Cerebellar cortex (tissue), 1 donor: ENCODE measurements at regions not wholly inside any gene's neighbourhood (a gene's known extent, or its start where the extent isn't known, plus 50 kb on each side); places are given as distances from the start of the nearest gene placed in this dataset.
A peak's percentile ranks its signal among the peaks of the same experiment; 100 is the strongest.
"Not testable (repeated sequence)": the region's sequence is repeated elsewhere in the genome, so short reads cannot be mapped to it uniquely, and the experiment has no call there.

ENCODE experiments used
- DNase-seq: peaks from one replicate; pipeline ENCODE4 v3.0.0-alpha.2; 2015; ENCODE audit warnings: low spot score

DNA sequence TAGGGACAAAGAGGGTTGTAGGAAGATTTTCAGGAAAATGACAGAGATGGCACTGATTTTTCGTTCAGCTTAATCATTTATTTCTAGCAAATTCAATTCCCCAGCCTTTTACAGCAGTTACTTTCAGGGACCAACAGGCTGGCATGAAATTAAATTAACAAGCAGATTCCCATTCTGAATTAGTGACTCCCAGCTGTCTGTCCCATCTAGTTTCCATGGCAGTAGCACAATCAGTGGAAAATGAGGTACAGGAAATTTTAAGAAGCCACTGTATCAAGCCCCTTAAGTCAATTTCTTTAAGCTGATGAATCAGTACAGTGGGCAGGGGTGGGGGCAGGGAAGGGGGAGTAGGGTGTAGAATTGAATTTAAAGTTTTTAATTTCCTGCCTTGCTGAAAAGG, 121.1 kb upstream of the TEX13C start:
- DNase-seq = peak; percentile 42

DNA sequence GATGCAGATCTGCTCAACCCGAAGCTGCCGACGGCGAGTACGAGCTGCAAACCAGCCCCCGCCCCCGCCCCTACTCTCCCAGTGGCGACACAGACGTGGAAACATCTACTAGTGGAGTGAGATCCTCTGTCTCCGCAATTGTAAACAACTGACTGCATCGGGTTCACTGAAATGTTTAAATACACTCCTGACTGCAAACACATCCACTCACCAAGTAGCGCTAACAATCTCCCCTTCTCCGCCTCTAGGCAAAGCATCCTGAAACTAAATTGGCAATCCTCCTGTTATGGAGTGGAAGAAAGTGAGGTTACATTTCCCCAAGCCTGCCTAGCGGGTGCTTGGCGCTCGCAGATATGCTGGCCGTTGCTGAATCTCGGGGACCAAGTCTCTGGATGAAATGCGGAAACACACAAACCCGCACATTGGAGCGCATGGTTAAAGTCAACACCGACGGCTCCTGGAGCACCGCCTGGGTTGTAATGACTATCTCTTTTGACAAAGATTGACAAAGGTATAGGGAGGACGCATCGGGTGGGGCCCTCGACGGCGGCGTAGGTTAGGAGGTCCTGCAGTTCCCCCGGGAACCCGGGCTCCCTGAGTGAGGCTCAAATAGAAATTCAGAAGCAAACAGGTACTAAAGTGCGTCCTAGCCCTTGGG, 117.0 kb upstream of the TEX13C start:
- DNase-seq = peak; percentile 38

- DNase-seq = no peak
Measured at GRCh38 chrX:125203365-125203736, 116.3 kb upstream of the TEX13C start.

GRCh38 chrX:125203737-125204578, 115.7 kb upstream of the TEX13C start:
- peak; percentile 81 for DNase-seq

DNA sequence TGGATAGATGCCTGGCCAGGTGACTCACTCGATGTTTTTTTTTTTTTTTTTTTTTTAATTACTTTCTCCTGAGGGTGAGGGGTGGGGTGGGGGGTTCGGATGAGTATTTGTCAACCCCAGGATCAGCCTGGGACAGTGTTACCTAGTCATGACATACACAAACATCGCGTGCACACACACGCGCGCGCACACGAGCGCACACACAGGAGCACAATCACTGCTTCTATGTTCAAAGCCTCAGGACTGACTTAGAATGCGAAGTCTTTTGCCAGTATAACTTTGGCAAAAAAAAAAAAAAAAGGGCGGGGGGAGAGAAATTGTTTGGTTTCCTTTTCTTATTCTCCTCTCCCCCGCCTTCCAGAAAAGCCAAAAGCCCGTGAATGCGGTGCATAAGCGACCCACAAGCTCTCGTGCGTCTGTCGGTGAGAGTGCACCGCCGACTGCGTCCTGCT, 115.0 kb upstream of the TEX13C start:
- no peak for DNase-seq

GRCh38 chrX:125205133-125205917, 114.3 kb upstream of the TEX13C start:
- DNase-seq = peak; percentile 64

DNA sequence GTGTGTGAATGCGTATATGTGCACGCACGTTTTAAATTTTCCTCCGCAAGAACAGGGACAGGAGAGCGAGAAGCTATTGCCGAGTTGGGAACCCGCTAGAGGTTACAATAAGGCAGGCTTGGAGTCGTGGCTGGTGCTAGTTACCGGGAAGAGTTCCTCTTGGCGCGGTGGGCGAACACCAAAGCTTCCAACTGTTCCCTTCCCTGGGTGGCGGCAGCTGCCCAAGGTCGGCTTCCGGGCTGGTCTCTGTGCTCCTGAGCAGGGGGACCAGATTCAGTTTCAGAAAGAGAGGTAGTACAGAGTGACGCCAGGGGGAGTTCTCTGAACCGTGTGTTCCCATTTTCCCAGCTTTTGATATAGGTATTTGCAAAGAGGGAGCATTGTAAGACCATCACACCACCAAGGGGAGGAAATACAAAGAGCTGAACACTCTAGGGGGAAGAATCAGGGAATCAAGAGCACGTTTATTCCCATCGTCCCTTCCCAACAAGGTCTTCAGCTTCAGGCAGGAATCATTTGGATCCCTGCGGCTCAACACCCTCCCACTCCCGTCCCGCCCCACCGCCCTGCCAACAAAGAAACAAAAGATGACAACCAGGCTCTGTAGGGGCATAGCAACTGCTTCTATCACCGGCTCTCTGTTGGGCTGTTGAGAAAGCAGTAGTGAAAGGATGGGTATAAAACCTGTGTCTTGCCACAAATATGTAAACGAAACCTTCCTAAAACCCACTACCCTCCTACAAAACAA, 113.6 kb upstream of the TEX13C start:
- DNase-seq = peak; percentile 69

GRCh38 chrX:125210146-125210545, 109.5 kb upstream of the TEX13C start:
- no peak for DNase-seq

DNA sequence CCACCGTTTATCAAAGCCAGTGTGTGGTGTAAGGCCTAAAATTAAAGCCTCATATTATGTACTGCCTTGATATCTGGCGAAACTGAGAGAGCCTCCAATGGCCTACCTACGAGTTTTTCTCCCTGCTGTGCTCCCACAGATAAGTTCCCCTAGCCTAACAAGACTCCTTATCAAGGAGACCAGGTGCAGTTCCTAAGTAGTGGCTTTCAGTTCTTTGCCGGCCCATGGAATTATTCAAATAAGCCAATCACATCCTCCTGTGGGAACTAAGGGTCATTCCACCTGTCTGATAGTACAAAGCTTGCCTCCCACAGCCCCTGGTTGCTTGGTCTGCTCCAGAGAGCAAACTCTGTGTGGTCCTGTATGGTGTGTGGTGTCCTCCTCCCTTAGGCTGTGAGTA, 99.8 kb upstream of the TEX13C start:
- no peak for DNase-seq

DNA sequence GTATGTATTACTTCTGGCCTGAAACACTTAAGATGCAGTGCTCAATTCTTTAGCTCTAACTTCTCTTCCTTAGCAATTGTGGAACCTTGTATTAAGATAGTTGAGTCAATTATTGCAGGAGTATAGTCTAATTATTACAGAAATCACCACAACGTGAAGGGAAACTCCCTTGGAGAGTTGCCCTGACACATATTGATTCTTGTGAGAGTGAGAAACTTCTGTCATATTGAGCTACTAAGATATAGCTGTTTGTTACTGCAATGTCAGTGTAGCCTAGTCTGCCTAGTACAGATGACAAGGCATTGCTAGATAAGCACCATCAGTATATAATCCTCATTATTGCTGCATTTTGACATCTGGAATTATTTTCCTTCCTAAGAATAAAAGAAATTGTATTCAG, 82.7 kb upstream of the TEX13C start:
- no peak for DNase-seq

GRCh38 chrX:125248931-125249330, 70.7 kb upstream of the TEX13C start:
- DNase-seq = no peak

GRCh38 chrX:125255759-125256158, 63.9 kb upstream of the TEX13C start:
- not testable (repeated sequence) for DNase-seq

DNA sequence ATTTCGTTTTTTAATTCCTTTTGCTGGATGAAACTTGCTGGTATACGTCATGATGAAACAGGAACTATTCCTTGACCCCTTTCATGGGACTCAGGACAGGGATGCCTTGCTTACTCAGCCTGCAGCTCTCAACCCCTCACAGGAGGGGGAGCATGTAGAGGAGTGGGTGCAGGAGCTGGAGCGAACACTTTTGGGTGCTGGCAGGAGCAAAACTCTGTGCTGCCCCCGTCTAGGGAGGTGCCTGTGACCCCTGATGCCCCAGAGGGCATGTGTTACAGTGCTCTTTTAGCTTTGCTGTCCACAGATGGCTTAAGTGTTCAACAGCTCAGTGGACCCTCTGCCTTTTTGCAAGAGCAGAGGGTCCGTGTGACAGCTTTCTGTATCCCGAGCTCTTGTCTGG, 56.8 kb upstream of the TEX13C start:
- DNase-seq = no peak

- no peak for DNase-seq
Measured at GRCh38 chrX:125266153-125266660, 53.5 kb upstream of the TEX13C start.
